ENCODE measurements at regions not wholly inside any gene's neighbourhood (a gene's known extent, or its start where the extent isn't known, plus 50 kb on each side); places are given as distances from the start of the nearest gene placed in this dataset.

DNA sequence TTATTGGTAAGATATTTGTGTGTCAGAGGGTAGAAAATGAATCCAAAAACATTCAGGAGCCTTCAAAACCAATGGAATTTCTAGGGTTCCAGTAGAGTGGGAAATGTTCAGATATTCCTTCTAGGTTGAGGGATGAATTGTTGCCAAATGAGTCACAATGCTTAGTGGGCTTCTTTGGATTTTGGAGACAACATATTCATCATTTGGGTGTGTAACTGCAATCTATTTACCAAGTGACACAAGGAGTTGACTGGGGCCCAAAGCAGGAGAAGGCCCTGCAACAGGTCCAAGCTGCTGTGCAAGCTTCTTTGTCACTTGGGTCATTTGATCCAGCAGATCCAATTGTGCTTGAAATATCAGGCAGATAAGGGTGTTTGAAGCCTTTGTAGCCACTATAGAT, 551.5 kb upstream of the PITX2 start:
- CTCF ChIA-PET = no interaction called here
- peaks cover 2% of the 10 kb centered on the region for H3K9me3 Mint-ChIP-seq (ENCODE audit: low read depth)

DNA sequence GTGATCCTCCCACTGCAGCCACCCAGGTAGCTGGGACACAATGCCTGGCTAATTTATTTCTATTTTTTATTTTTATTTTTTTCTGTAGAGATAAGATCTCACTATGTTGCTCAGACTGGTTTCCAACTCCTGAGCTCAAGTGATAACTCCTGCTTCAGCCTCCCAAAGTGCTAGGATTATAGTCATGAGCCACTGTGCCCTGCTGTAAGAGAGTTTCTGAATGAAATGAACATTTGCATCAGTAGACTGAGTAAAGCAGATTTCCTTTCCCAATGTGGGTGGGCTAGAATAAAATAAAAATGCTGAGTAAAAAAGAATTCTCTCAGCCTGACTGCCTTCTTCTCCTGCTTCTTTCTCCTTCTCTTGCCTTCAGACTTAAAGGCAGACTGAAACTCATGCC, 555.4 kb upstream of the PITX2 start:
- DNase-seq = no peak
- no peaks in the 10 kb centered on the region for H3K36me3 Mint-ChIP-seq

More for the DNA sequence above, 551.5 kb upstream of the PITX2 start:
- Mint-ChIP-seq H3K36me3 (no peaks in the 10 kb centered on the region), H3K27ac (no peak overlapping the region), H3K4me3 (no peak overlapping the region), H3K27me3 (no peaks in the 10 kb centered on the region), H3K4me1 (no peaks in the 10 kb centered on the region)
- no peak for ATAC-seq
- DNase-seq = no peak

DNA sequence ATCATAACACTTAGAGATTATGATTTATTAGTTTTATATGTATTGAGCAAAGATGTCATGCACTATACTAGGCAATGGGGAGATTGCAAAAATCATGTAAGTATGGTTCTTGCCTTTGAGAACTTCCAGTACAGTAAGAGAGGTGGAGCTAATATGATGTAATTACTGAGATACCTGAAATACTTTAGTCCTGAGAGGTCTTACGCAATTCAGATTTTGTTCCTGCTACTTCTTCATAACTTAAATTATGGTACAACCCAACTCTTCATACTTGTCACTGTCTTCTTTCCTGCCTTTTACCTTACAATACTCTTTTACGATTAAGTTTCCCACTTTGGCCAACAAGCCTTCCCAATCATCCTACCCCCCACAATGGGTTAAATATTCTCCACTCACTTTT, 564.2 kb upstream of the PITX2 start:
- Mint-ChIP-seq H3K9me3 (ENCODE audit: low read depth) (peaks cover 1% of the 10 kb centered on the region), H3K27ac (no peak overlapping the region), H3K4me1 (no peaks in the 10 kb centered on the region), H3K36me3 (no peaks in the 10 kb centered on the region), H3K27me3 (no peaks in the 10 kb centered on the region), H3K4me3 (no peak overlapping the region)
- CTCF ChIA-PET = no interaction called here
- ATAC-seq (no peak), DNase-seq (no peak)

More for the DNA sequence above, 555.4 kb upstream of the PITX2 start:
- CTCF ChIA-PET = no interaction called here
- Mint-ChIP-seq H3K9me3 (ENCODE audit: low read depth) (no peaks in the 10 kb centered on the region), H3K4me3 (no peak overlapping the region), H3K27me3 (no peaks in the 10 kb centered on the region), H3K4me1 (no peaks in the 10 kb centered on the region), H3K27ac (no peak overlapping the region)
- no peak for ATAC-seq

DNA sequence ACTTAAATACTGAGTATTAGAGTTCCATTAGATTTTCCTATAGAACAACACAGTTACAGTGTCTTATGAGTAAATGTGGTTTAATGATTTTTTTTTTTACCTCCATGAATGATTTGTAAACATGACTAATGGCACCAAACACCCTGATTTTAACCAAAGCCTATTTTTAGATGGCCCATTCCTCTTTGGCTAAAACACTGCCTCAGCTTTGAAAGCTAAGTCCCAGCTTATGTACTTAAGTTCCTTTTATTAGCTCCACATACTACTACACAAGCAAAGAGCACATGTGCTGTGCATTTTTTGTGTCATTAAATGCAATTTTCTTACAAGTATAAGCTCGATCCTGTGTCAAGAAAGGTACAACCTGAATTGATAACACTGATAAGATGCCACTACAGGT, 575.6 kb upstream of the PITX2 start:
- H3K9me3 Mint-ChIP-seq (ENCODE audit: low read depth) = peaks cover 2% of the 10 kb centered on the region
- H3K27ac Mint-ChIP-seq = no peak overlapping the region
- no peak for DNase-seq
- no peaks in the 10 kb centered on the region for H3K27me3 Mint-ChIP-seq
- no peak for ATAC-seq
- no peaks in the 10 kb centered on the region for H3K36me3 Mint-ChIP-seq
- CTCF ChIA-PET = no interaction called here
- no peak overlapping the region for H3K4me3 Mint-ChIP-seq
- no peaks in the 10 kb centered on the region for H3K4me1 Mint-ChIP-seq

DNA sequence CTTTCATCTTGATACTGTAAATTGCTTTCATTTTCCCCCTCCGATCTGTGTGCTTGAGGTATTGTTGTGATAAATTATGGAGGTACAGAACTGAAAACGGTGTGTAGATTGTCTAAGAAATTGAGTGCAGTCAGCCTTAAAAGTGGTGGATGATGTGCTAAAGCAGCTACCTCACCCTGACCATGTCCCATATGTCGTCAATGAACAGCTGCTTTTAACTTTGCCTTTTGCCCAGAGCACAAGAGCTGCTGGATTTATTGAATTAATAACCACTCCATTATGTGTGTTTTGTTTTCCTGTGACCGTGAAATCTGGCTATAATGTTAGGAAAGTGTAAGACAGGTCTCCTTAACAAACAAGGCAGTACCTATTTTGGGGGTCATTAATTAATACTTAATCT, 581.9 kb upstream of the PITX2 start:
- H3K36me3 Mint-ChIP-seq = no peaks in the 10 kb centered on the region
- no peaks in the 10 kb centered on the region for H3K4me1 Mint-ChIP-seq
- CTCF ChIA-PET = no interaction called here

DNA sequence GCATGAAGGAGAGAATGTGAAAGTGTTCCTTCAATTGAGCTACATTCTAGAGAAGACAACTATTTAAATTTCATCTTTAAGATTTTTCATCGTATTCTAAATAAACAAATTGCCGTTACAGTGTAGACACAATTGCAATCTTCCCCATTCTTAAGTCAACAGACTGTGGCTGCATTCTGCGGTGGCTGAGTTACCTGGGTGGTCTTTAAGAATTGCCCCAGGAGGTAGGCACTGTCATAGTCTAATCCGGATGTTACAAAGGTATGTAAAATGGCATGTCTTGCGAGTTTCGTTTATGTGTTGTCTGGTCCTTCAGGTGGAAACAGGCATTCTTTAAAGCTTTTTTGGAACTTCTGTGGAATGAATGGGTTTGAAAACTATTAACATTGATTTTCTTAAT, 586.1 kb upstream of the PITX2 start:
- peaks cover 6% of the 10 kb centered on the region for H3K9me3 Mint-ChIP-seq (ENCODE audit: low read depth)
- no peak for DNase-seq
- no peak for ATAC-seq
- H3K4me1 Mint-ChIP-seq = no peaks in the 10 kb centered on the region
- H3K27me3 Mint-ChIP-seq = no peaks in the 10 kb centered on the region
- CTCF ChIA-PET = no interaction called here
- no peaks in the 10 kb centered on the region for H3K36me3 Mint-ChIP-seq
- H3K27ac Mint-ChIP-seq = no peak overlapping the region
- H3K4me3 Mint-ChIP-seq = no peak overlapping the region

More for the DNA sequence above, 581.9 kb upstream of the PITX2 start:
- DNase-seq = no peak
- H3K4me3 Mint-ChIP-seq = no peak overlapping the region
- no peak overlapping the region for H3K27ac Mint-ChIP-seq
- no peaks in the 10 kb centered on the region for H3K27me3 Mint-ChIP-seq
- ATAC-seq = no peak
- H3K9me3 Mint-ChIP-seq (ENCODE audit: low read depth) = no peaks in the 10 kb centered on the region

DNA sequence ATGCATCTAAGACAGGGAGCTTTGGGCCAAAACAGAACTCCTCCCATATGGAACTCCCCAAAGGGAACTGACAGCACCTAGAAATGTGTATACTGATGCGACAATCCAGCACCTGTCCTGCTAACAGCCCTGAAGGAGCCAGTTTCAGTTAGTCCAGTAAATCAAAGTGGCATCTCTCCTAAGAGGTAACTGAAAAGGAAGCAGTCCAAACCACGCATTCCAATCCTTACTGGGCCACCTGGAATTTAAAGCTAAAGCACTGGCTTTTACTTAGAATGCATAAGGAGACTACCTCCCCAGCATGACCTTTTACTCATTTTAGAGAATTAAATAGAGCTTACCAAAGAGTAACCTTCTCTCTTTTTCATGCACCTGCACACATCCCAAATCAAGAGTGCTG, 586.8 kb upstream of the PITX2 start:
- CTCF ChIA-PET = no interaction called here
- no peaks in the 10 kb centered on the region for H3K36me3 Mint-ChIP-seq

DNA sequence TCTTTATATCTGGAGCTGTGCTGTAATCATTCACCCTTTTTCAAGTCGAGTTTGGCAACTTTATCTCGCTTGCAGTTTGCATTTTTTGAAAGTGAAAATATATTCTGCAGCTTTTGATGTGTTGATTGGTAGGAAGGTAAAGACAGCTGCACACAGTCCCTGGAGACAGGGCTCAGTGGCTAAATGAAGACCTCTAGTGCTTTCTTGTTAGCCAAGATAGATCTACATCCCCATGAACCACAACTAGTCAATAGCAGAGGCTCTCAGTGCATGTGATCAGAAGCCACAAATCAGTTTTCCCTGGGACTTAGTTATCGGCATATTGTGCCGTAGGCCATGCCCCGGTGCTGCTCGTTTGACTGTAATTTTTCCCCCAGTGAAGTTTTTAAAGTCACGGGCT, 587.7 kb upstream of the PITX2 start:
- DNase-seq = no peak
- Mint-ChIP-seq H3K9me3 (ENCODE audit: low read depth) (peaks cover 6% of the 10 kb centered on the region), H3K4me3 (no peak overlapping the region), H3K4me1 (no peaks in the 10 kb centered on the region), H3K36me3 (no peaks in the 10 kb centered on the region), H3K27me3 (no peaks in the 10 kb centered on the region), H3K27ac (no peak overlapping the region)
- CTCF ChIA-PET = no interaction called here
- ATAC-seq = no peak

More for the DNA sequence above, 586.8 kb upstream of the PITX2 start:
- DNase-seq (no peak), ATAC-seq (no peak)
- H3K9me3 Mint-ChIP-seq (ENCODE audit: low read depth) = peaks cover 6% of the 10 kb centered on the region
- H3K27ac Mint-ChIP-seq = no peak overlapping the region
- H3K4me3 Mint-ChIP-seq = no peak overlapping the region
- no peaks in the 10 kb centered on the region for H3K4me1 Mint-ChIP-seq
- no peaks in the 10 kb centered on the region for H3K27me3 Mint-ChIP-seq

DNA sequence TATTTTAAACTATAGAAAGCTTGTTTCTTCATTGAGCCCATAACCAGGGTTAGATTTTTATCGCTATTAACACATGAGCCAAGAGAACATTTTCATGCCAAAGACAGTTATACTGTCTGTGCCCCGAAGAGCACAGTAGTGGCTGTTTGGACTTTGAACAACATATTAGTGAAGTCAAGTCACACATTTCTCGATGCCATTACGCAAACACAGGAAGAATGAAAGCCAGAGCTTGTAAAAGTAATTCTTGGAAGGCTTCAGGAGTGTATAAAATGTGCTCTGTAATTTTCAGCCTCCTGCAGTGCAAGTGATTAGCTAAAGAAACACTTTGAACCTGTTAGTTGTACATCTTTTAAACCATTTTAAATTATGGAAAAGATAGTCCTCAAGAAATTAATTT, 590.7 kb upstream of the PITX2 start:
- CTCF ChIA-PET = no interaction called here
- H3K4me3 Mint-ChIP-seq = no peak overlapping the region
- DNase-seq (no peak), ATAC-seq (no peak)
- no peaks in the 10 kb centered on the region for H3K27me3 Mint-ChIP-seq
- H3K9me3 Mint-ChIP-seq (ENCODE audit: low read depth) = peaks cover 6% of the 10 kb centered on the region
- no peak overlapping the region for H3K27ac Mint-ChIP-seq
- no peaks in the 10 kb centered on the region for H3K36me3 Mint-ChIP-seq
- H3K4me1 Mint-ChIP-seq = no peaks in the 10 kb centered on the region

DNA sequence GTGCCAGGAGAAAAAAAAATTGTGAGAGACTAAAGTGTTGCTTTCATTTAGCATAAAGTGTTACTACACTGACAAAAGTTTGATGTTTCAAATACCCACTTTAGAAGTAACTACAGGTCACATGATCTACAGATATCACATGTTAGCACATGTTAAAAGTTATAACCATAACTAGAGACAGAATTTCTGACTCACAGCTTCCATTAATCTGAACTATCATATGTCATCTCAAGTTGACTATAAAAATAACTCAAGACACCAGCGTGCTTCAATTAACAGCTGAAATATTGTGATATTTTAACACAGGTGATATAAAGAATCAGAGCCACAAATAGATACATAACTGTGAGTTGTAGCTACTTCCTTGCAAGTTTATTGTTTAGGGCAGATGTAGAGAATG, 591.5 kb upstream of the PITX2 start:
- Mint-ChIP-seq H3K27ac (no peak overlapping the region), H3K27me3 (no peaks in the 10 kb centered on the region), H3K4me1 (no peaks in the 10 kb centered on the region), H3K9me3 (ENCODE audit: low read depth) (peaks cover 6% of the 10 kb centered on the region), H3K4me3 (no peak overlapping the region), H3K36me3 (no peaks in the 10 kb centered on the region)
- CTCF ChIA-PET = no interaction called here
- no peak for DNase-seq
- no peak for ATAC-seq

DNA sequence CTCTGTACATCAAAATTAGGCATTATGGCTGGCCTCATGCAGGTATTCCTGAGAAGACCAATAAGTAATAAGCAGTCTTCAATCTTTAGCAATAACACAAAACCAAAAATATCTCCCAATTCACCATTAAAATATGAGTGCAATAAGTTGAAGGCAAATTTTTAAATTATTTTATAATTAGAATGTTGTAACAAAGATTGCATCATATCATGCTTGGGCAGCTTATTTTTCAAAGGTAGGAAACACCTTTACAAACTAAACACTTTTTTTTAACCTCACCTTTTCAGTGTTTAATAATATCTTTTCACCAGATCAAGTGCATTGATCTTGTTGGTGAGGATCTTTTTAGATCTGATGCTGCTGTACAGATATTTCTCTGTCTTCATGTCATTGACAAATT, 592.9 kb upstream of the PITX2 start:
- no peaks in the 10 kb centered on the region for H3K36me3 Mint-ChIP-seq
- CTCF ChIA-PET = no interaction called here
- H3K27me3 Mint-ChIP-seq = no peaks in the 10 kb centered on the region
- DNase-seq (no peak), ATAC-seq (no peak)
- peaks cover 6% of the 10 kb centered on the region for H3K9me3 Mint-ChIP-seq (ENCODE audit: low read depth)
- no peak overlapping the region for H3K4me3 Mint-ChIP-seq
- H3K4me1 Mint-ChIP-seq = no peaks in the 10 kb centered on the region
- H3K27ac Mint-ChIP-seq = no peak overlapping the region

DNA sequence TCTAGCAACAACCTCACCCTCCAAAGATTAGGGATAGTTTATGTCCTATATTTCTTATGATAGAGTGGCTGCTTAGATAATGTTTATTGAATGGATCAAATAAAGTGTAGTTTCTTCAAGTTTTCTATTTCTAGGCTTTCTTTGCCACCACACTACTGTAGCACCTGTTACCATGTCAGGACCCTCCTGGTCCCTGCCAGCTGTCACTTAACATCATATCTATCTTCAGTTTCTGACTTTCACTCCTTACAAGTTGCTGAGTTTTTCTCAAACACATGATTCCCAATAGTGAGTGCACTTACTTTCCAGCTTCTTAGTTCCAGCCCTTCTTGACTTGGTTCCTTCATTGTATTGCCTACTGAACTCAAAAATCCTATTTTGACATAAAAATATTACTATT, 593.9 kb upstream of the PITX2 start:
- Mint-ChIP-seq H3K27me3 (no peaks in the 10 kb centered on the region), H3K27ac (no peak overlapping the region), H3K4me1 (no peaks in the 10 kb centered on the region), H3K9me3 (ENCODE audit: low read depth) (peaks cover 6% of the 10 kb centered on the region), H3K4me3 (no peak overlapping the region), H3K36me3 (no peaks in the 10 kb centered on the region)
- ATAC-seq (no peak), DNase-seq (no peak)
- CTCF ChIA-PET = no interaction called here

DNA sequence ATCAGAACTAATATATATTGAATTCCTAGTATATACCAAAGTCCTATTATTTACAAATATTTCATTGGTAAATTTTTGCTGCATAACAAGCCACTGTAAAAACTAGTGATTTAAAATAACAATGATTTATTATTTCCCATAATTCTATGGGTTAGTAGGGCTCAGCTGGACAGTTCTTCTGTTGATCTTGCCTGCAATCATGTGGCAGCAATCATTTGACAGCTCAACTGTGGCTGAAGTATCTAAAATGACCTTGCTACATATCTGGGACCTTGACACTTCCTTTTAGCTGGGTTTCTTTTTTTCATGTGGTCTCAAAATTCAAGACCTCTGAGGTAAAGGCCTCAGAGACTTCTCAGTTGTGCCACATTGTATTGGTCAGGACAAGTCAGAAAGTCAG, 598.5 kb upstream of the PITX2 start:
- H3K9me3 Mint-ChIP-seq (ENCODE audit: low read depth) = peaks cover 3% of the 10 kb centered on the region

DNA sequence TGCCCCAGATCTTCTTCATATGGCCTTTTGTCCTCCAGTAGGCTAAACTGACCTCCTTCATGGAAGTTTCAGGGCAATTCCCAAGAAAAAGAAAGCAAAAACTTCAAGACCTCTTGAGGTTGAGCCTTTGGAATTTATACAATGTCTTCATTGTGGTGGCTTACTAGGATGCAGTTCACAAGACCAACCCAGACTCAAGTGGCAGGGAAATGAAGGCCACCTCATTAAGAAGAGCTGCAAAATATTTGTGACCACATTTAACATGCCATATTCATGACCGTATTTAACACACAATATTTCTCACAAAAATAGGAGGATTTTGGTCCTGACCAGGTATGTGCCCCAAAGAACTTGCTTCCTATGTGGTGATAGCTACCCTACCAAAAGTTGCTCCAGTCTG, 605.5 kb upstream of the PITX2 start:
- H3K36me3 Mint-ChIP-seq = no peaks in the 10 kb centered on the region
- no peaks in the 10 kb centered on the region for H3K27me3 Mint-ChIP-seq
- CTCF ChIA-PET = no interaction called here
- peaks cover 8% of the 10 kb centered on the region for H3K9me3 Mint-ChIP-seq (ENCODE audit: low read depth)
- no peak for DNase-seq
- ATAC-seq = no peak
- H3K27ac Mint-ChIP-seq = no peak overlapping the region
- no peaks in the 10 kb centered on the region for H3K4me1 Mint-ChIP-seq
- no peak overlapping the region for H3K4me3 Mint-ChIP-seq

More for the DNA sequence above, 598.5 kb upstream of the PITX2 start:
- no peak for ATAC-seq
- H3K4me3 Mint-ChIP-seq = no peak overlapping the region
- H3K27me3 Mint-ChIP-seq = no peaks in the 10 kb centered on the region
- H3K36me3 Mint-ChIP-seq = no peaks in the 10 kb centered on the region
- H3K4me1 Mint-ChIP-seq = no peaks in the 10 kb centered on the region
- DNase-seq = no peak
- CTCF ChIA-PET = no interaction called here
- no peak overlapping the region for H3K27ac Mint-ChIP-seq

DNA sequence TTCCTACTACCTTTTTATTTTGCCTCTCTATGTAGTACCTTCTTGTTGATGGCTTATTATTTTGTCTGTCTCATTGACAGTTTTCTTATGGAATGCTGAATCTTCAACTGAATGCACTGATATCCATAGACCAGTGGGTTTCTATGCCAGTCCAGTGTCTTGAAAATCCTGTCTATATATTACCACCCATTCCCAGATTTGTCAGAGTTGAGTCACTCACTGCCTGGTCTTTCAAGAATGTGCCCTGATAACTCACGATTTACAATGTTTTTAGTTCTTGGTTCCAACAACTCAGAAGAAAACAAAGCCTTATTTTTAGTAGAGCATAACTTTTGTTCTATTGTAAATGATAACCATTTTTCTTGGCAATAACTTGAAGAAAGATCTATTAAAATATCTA, 606.0 kb upstream of the PITX2 start:
- CTCF ChIA-PET = no interaction called here
- Mint-ChIP-seq H3K9me3 (ENCODE audit: low read depth) (peaks cover 8% of the 10 kb centered on the region), H3K4me1 (no peaks in the 10 kb centered on the region), H3K4me3 (no peak overlapping the region), H3K27ac (no peak overlapping the region), H3K36me3 (no peaks in the 10 kb centered on the region), H3K27me3 (no peaks in the 10 kb centered on the region)
- ATAC-seq = no peak
- DNase-seq = no peak

Measured in activated CD8-positive, alpha-beta memory T cell treated with anti-CD3 and anti-CD28 coated beads, Interleukin-2, amount 10 ng/mL, durations not matched to agents 7 days and 5 days (primary cell).